ENCODE measurements at regions not wholly inside any gene's neighbourhood (a gene's known extent, or its start where the extent isn't known, plus 50 kb on each side); places are given as distances from the start of the nearest gene placed in this dataset.

- no peak for TF ChIP-seq CTCF (IDR thresholded peaks at IDR 0.05)
- peaks cover 4% of the 10 kb centered on the region; the same call in 1 of the 2 replicates for H3K9me3 Mint-ChIP-seq
- no peak overlapping the region for H3K4me3 Mint-ChIP-seq
- H3K27me3 Mint-ChIP-seq (ENCODE audit: insufficient read depth) = no peaks in the 10 kb centered on the region
- DNase-seq = no peak
- H3K27ac Mint-ChIP-seq = no peak overlapping the region
- H3K4me1 Mint-ChIP-seq (ENCODE audit: low read depth) = no peaks in the 10 kb centered on the region
- no peaks in the 10 kb centered on the region for H3K36me3 Mint-ChIP-seq (ENCODE audit: low read depth)
These were observed 1581.4 kb downstream of the KCNT2 start for GRCh38 chr1:195026792-195027191.

GRCh38 chr1:195019385-195019784 is 1588.9 kb downstream of the KCNT2 start:
- peak; percentile 35 for DNase-seq
- TF ChIP-seq CTCF (IDR thresholded peaks at IDR 0.05) = no peak
- Mint-ChIP-seq H3K27ac (no peak overlapping the region), H3K9me3 (peaks cover 7% of the 10 kb centered on the region; the same call in 1 of the 2 replicates), H3K27me3 (ENCODE audit: insufficient read depth) (no peaks in the 10 kb centered on the region), H3K4me3 (no peak overlapping the region), H3K36me3 (ENCODE audit: low read depth) (no peaks in the 10 kb centered on the region), H3K4me1 (ENCODE audit: low read depth) (no peaks in the 10 kb centered on the region; the same call in 1 of the 2 replicates)

GRCh38 chr1:195012995-195013394 is 1595.2 kb downstream of the KCNT2 start:
- no peaks in the 10 kb centered on the region; the same call in 1 of the 2 replicates for H3K27me3 Mint-ChIP-seq (ENCODE audit: insufficient read depth)
- H3K4me3 Mint-ChIP-seq = no peak overlapping the region
- no peak overlapping the region for H3K27ac Mint-ChIP-seq
- peaks cover 23% of the 10 kb centered on the region for H3K9me3 Mint-ChIP-seq
- DNase-seq = no peak
- TF ChIP-seq CTCF (IDR thresholded peaks at IDR 0.05) = no peak
- no peaks in the 10 kb centered on the region for H3K4me1 Mint-ChIP-seq (ENCODE audit: low read depth)
- peaks cover 5% of the 10 kb centered on the region; the same call in 1 of the 2 replicates for H3K36me3 Mint-ChIP-seq (ENCODE audit: low read depth)

GRCh38 chr1:195005338-195005737 is 1602.9 kb downstream of the KCNT2 start:
- Mint-ChIP-seq H3K4me3 (no peak overlapping the region), H3K9me3 (no peaks in the 10 kb centered on the region; the same call in 1 of the 2 replicates), H3K27ac (no peak overlapping the region), H3K36me3 (ENCODE audit: low read depth) (no peaks in the 10 kb centered on the region), H3K4me1 (ENCODE audit: low read depth) (no peaks in the 10 kb centered on the region), H3K27me3 (ENCODE audit: insufficient read depth) (no peaks in the 10 kb centered on the region)
- no peak for DNase-seq
- no peak for TF ChIP-seq CTCF (IDR thresholded peaks at IDR 0.05)

- Mint-ChIP-seq H3K27ac (no peak overlapping the region), H3K36me3 (ENCODE audit: low read depth) (no peaks in the 10 kb centered on the region), H3K9me3 (peaks cover 3% of the 10 kb centered on the region; the same call in 1 of the 2 replicates)
These were observed 1617.8 kb downstream of the KCNT2 start for GRCh38 chr1:194990483-194990882.

More at GRCh38 chr1:194990483-194990882, 1617.8 kb downstream of the KCNT2 start:
- no peak for DNase-seq
- H3K4me1 Mint-ChIP-seq (ENCODE audit: low read depth) = no peaks in the 10 kb centered on the region
- H3K4me3 Mint-ChIP-seq = no peak overlapping the region
- no peak for TF ChIP-seq CTCF (IDR thresholded peaks at IDR 0.05)
- H3K27me3 Mint-ChIP-seq (ENCODE audit: insufficient read depth) = no peaks in the 10 kb centered on the region
